Type B pancreatic cell (in vitro differentiated cells): ENCODE measurements at regions not wholly inside any gene's neighbourhood (a gene's known extent, or its start where the extent isn't known, plus 50 kb on each side); places are given as distances from the start of the nearest gene placed in this dataset.
A peak's percentile ranks its signal among the peaks of the same experiment; 100 is the strongest.

Source experiments
- DNase-seq: peaks from one replicate; pipeline ENCODE4 v3.0.0; 2021; ENCODE audit warnings: mixed read lengths; ENCODE audit not compliant: unreplicated experiment; ENCODE audit errors: extremely low spot score
- H3K27ac Mint-ChIP-seq: 2 replicates; pipeline ENCODE4 v1.8.0; 2021; ENCODE audit warnings: mild to moderate bottlenecking, mixed read lengths
- H3K27me3 Mint-ChIP-seq: 2 replicates; pipeline ENCODE4 v1.8.0; 2021; ENCODE audit warnings: mixed read lengths
- H3K36me3 Mint-ChIP-seq: 2 replicates; pipeline ENCODE4 v1.8.0; 2021; ENCODE audit warnings: mixed read lengths
- H3K4me1 Mint-ChIP-seq: one replicate; pipeline ENCODE4 v1.8.0; 2021; ENCODE audit warnings: mixed read lengths; ENCODE audit not compliant: unreplicated experiment
- H3K4me3 Mint-ChIP-seq: 2 replicates; pipeline ENCODE4 v1.8.0; 2021; ENCODE audit warnings: mild to moderate bottlenecking, mixed read lengths
- H3K9me3 Mint-ChIP-seq: 2 replicates; pipeline ENCODE4 v1.8.0; 2021; ENCODE audit warnings: mixed read lengths
- CTCF ChIP-seq: fragments of 200-600 bp; sonication (generic); conservative IDR thresholded peaks from 2 replicates; pipeline ENCODE4 v1.5.0; 2021; ENCODE audit warnings: antibody characterized with exemption, mild to moderate bottlenecking

- H3K27me3 Mint-ChIP-seq, result peaks cover 3% of the 10 kb centered on the region
- no peaks in the 10 kb centered on the region for H3K9me3 Mint-ChIP-seq
- no peak for TF ChIP-seq CTCF
- peaks cover 4% of the 10 kb centered on the region for H3K4me1 Mint-ChIP-seq
- H3K4me3 Mint-ChIP-seq, result no peak overlapping the region
- H3K36me3 Mint-ChIP-seq, result no peaks in the 10 kb centered on the region
- DNase-seq, result no peak
- no peak overlapping the region for H3K27ac Mint-ChIP-seq
Measured at GRCh38 chr6:19590501-19591131, 246.6 kb upstream of the ID4 start.

GRCh38 chr6:19597809-19598320 is 239.3 kb upstream of the ID4 start:
- Mint-ChIP-seq H3K27ac (no peak overlapping the region), H3K36me3 (no peaks in the 10 kb centered on the region), H3K9me3 (no peaks in the 10 kb centered on the region), H3K4me1 (peaks cover 6% of the 10 kb centered on the region), H3K4me3 (no peak overlapping the region), H3K27me3 (peaks cover 5% of the 10 kb centered on the region)
- TF ChIP-seq CTCF, result no peak
- no peak for DNase-seq

DNA sequence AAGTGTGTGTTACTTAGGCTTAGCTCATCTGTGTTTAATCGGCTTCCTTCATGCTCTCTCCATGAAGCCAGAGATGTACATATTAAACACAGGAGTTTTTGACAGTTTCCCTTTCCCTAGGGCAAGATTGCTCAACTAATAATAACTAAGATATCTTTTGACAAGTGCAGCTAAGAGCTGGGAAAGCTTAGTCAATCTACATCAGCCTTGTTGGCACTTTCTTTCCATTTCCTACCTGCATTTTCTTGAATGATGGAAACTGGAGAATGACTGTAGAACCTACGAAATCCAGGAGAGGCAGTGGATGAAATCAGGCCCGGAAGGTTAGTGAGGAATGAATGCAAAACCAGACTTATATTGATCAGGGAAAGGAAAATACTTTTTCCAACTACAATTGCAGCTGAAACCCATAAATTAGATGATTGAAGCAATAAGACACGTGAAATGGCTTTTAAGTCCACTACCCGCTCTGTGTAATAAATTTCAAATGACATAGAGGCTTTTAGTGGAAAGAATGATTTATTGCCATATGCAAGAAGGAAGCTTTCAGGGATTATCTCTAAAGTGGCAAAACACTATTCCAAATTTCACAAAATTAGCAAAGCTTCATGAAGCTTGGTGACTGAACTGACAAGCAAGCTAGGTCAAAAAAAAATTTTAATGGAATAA is 237.2 kb upstream of the ID4 start:
- no peaks in the 10 kb centered on the region for H3K36me3 Mint-ChIP-seq
- peaks cover 6% of the 10 kb centered on the region for H3K4me1 Mint-ChIP-seq
- H3K9me3 Mint-ChIP-seq, result no peaks in the 10 kb centered on the region
- peak overlapping the region; percentile 15 for H3K4me3 Mint-ChIP-seq
- peaks cover 8% of the 10 kb centered on the region for H3K27me3 Mint-ChIP-seq
- TF ChIP-seq CTCF, result no peak
- H3K27ac Mint-ChIP-seq, result peak overlapping the region; percentile 83
- no peak for DNase-seq

- Mint-ChIP-seq H3K27ac (no peak overlapping the region), H3K27me3 (peaks cover 11% of the 10 kb centered on the region), H3K4me1 (peaks cover 6% of the 10 kb centered on the region), H3K9me3 (no peaks in the 10 kb centered on the region), H3K4me3 (no peak overlapping the region), H3K36me3 (no peaks in the 10 kb centered on the region)
- TF ChIP-seq CTCF, result no peak
- no peak for DNase-seq
Measured at GRCh38 chr6:19602434-19603013, 234.6 kb upstream of the ID4 start.

GRCh38 chr6:19603721-19604120 is 233.4 kb upstream of the ID4 start:
- no peak overlapping the region for H3K27ac Mint-ChIP-seq
- no peak overlapping the region for H3K4me3 Mint-ChIP-seq
- no peaks in the 10 kb centered on the region for H3K9me3 Mint-ChIP-seq
- H3K4me1 Mint-ChIP-seq, result peaks cover 6% of the 10 kb centered on the region
- no peak for TF ChIP-seq CTCF
- no peaks in the 10 kb centered on the region for H3K36me3 Mint-ChIP-seq
- DNase-seq, result no peak
- peaks cover 11% of the 10 kb centered on the region for H3K27me3 Mint-ChIP-seq
